ENCODE measurements at regions not wholly inside any gene's neighbourhood (a gene's known extent, or its start where the extent isn't known, plus 50 kb on each side); places are given as distances from the start of the nearest gene placed in this dataset.

DNA sequence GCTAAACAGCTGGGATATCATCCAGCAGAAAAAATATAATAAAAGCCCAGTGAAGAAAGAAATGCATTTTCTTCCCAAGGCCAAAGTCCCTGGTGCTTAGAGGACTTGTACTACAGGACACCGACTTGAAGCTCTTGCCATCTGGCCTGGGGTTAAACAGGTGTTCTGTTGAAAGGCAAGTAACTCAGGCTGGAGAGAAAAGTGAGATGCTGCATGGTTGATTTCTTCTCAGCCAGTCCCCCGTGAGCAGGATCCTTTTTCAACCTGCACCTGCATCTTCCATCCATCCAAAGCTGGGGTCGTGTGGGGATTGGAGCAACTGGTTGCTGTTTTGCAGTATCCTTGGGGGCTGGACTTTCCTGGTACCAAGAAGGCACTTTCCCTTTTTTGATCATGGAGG lies 146.1 kb upstream of the RPS23 start:
- in situ Hi-C loops (cut with MboI) (no loop called here), intact Hi-C loops (cut with micrococcal nuclease) (no loop called here)
- H3K79me2 ChIP-seq (ENCODE audit: control insufficient read depth, insufficient read depth, low read length) = no peaks in the 10 kb centered on the region
- no peak overlapping the region for H3K27ac ChIP-seq (ENCODE audit: extremely low read depth, low read depth, low read length)
- no peak for TF ChIP-seq MYBL2 (IDR thresholded peaks at IDR 0.05; ENCODE audit: low read depth)
- no peak for TF ChIP-seq MYBL2 (CRISPR knock-in tag; IDR thresholded peaks at IDR 0.05; ENCODE audit: borderline replicate concordance)
- TF ChIP-seq NFXL1 (CRISPR knock-in tag; IDR thresholded peaks at IDR 0.05) = no peak
- TF ChIP-seq, protein P1, sequence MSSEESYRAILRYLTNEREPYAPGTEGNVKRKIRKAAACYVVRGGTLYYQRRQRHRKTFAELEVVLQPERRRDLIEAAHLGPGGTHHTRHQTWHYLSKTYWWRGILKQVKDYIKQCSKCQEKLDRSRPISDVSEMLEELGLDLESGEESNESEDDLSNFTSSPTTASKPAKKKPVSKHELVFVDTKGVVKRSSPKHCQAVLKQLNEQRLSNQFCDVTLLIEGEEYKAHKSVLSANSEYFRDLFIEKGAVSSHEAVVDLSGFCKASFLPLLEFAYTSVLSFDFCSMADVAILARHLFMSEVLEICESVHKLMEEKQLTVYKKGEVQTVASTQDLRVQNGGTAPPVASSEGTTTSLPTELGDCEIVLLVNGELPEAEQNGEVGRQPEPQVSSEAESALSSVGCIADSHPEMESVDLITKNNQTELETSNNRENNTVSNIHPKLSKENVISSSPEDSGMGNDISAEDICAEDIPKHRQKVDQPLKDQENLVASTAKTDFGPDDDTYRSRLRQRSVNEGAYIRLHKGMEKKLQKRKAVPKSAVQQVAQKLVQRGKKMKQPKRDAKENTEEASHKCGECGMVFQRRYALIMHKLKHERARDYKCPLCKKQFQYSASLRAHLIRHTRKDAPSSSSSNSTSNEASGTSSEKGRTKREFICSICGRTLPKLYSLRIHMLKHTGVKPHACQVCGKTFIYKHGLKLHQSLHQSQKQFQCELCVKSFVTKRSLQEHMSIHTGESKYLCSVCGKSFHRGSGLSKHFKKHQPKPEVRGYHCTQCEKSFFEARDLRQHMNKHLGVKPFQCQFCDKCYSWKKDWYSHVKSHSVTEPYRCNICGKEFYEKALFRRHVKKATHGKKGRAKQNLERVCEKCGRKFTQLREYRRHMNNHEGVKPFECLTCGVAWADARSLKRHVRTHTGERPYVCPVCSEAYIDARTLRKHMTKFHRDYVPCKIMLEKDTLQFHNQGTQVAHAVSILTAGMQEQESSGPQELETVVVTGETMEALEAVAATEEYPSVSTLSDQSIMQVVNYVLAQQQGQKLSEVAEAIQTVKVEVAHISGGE (CRISPR knock-in tag; IDR thresholded peaks at IDR 0.05) = no peak
- TF ChIP-seq ZKSCAN3 (CRISPR knock-in tag; IDR thresholded peaks at IDR 0.05) = no peak
- no peak for TF ChIP-seq FUS (optimal IDR thresholded peaks at IDR 0.05; ENCODE audit: low read depth, low read length)
- TF ChIP-seq TOE1 (IDR thresholded peaks at IDR 0.05; ENCODE audit: borderline replicate concordance) = no peak
- no peak for TF ChIP-seq TOE1 (CRISPR knock-in tag; IDR thresholded peaks at IDR 0.05; ENCODE audit: borderline replicate concordance, low read depth)
- TF ChIP-seq SMARCB1 (IDR thresholded peaks at IDR 0.05; ENCODE audit: insufficient read length, low read depth) = no peak
- no peak for TF ChIP-seq ZNF431 (CRISPR knock-in tag; IDR thresholded peaks at IDR 0.05)
- no peak for TF ChIP-seq HNRNPH1 (optimal IDR thresholded peaks at IDR 0.05; ENCODE audit: low read depth, low read length)
- TF ChIP-seq ZNF444 (CRISPR knock-in tag; IDR thresholded peaks at IDR 0.05) = no peak
- no peak for TF ChIP-seq ZNF707 (CRISPR knock-in tag; conservative IDR thresholded peaks at IDR 0.05)
- FAIRE-seq = no peak
- no peaks in the 10 kb centered on the region for H4K20me1 ChIP-seq (replicated peaks; ENCODE audit: control insufficient read depth, insufficient read depth, low read length)
- H3K4me2 ChIP-seq (ENCODE audit: insufficient read depth, low read length) = no peak overlapping the region
- ChIA-PET CTCF (ENCODE audit: low intra/inter-chr PET ratio) (no interaction called here), POLR2A (interaction anchor here (0.6 to 0.9 kb wide), 2 partner anchors 13 to 67 kb away, joined by 3 read pairs; no protein-coding TSS in a partner anchor)
- no peak for ATAC-seq
- H3K9me3 ChIP-seq (replicated peaks; ENCODE audit: control insufficient read depth, insufficient read depth, low read depth, low read length) = no peaks in the 10 kb centered on the region; the same call in 1 of the 2 replicates
- 62% methylated on average over 3 of the region's 3 CpGs for WGBS (ENCODE audit: insufficient coverage, low coverage, missing lambda C conversion rate)
- DNase-seq (ENCODE audit: extremely low read depth in 1 of 4, low spot score in 3 of 4) = no peak
- no peaks in the 10 kb centered on the region for H3K36me3 ChIP-seq (ENCODE audit: control insufficient read depth, insufficient read depth, low read length)
- H3K9ac ChIP-seq (ENCODE audit: insufficient read depth in 1 of 2, low read depth in 2 of 2, low read length in 2 of 2) = no peak overlapping the region
- no peak overlapping the region for H3K4me3 ChIP-seq
- no peaks in the 10 kb centered on the region for H3K27me3 ChIP-seq (ENCODE audit: control insufficient read depth in 2 of 2, insufficient read depth in 2 of 2, low read length in 2 of 2)
- 0 out of 2 replicates have a peak overlapping the region, but pooled peaks have one; percentile 10 for H2AFZ ChIP-seq (ENCODE audit: low read depth, low read length)
- H3K4me1 ChIP-seq (replicated peaks in 1 of 2; ENCODE audit: control insufficient read depth in 2 of 2, insufficient read depth in 2 of 2, low read length in 2 of 2) = peaks cover 24 to 55% of the 10 kb centered on the region in 2 experiments
- BruUV-seq (replicated peaks) = no TSS peak
- H3K9me1 ChIP-seq (ENCODE audit: control insufficient read depth, insufficient read depth, low read length) = no peaks in the 10 kb centered on the region
